Fibroblast of skin of left quadriceps (primary cell): ENCODE measurements at regions not wholly inside any gene's neighbourhood (a gene's known extent, or its start where the extent isn't known, plus 50 kb on each side); places are given as distances from the start of the nearest gene placed in this dataset.

Experiments
- DNase-seq, 2 experiments: peaks; one replicate each; pipeline ENCODE4 v3.0.0-alpha.2; 2013; ENCODE audit warnings: low read depth in 2 of 2

GRCh38 chr6:40910260-40910893 lies 128.6 kb downstream of the UNC5CL start:
- no peak for DNase-seq

- DNase-seq: no peak
Measured at GRCh38 chr6:40909811-40910210, 129.2 kb downstream of the UNC5CL start.

GRCh38 chr6:40907198-40907701 lies 131.8 kb downstream of the UNC5CL start:
- DNase-seq: no peak

- no peak for DNase-seq
Measured at GRCh38 chr6:40906759-40907158, 132.3 kb downstream of the UNC5CL start.

GRCh38 chr6:40904583-40905194 lies 134.3 kb downstream of the UNC5CL start:
- no peak for DNase-seq

GRCh38 chr6:40903456-40903855 lies 135.6 kb downstream of the UNC5CL start:
- no peak for DNase-seq

DNA sequence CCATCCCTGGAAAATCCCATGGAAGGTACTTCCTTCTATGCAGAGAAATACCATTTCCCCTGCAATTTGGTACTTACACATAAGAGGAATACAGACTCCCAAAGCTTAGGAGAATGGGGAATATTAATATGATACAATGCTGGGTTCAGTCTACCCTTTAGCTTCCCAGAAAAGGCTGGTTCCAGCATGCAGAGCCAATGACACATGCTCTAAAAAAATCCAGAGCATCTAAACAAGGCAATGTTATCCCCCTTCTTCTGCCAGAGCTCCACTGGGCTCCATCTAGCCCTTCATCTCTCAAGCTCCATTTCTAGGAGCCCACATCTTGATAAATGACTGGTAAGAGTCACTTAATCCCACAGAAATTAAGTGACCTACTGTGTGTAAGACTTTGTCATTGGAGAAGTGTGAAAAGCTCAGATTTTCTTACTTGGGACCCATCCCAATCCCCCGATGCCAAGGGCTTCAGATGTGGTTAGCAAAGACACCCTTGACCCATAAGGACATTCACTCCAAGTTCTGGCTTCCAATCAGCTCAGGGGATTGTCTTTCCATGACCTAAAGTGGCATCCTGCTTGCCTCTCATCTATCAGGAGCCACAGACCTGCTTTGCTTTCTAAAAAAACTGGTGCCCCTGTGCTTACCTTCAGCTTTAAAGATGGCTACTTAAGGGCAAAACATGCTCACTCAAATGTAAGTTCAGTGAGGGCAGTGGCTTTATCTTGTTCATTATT lies 137.5 kb downstream of the UNC5CL start:
- DNase-seq: no peak

GRCh38 chr6:40900791-40901190 lies 138.2 kb downstream of the UNC5CL start:
- DNase-seq: no peak

DNA sequence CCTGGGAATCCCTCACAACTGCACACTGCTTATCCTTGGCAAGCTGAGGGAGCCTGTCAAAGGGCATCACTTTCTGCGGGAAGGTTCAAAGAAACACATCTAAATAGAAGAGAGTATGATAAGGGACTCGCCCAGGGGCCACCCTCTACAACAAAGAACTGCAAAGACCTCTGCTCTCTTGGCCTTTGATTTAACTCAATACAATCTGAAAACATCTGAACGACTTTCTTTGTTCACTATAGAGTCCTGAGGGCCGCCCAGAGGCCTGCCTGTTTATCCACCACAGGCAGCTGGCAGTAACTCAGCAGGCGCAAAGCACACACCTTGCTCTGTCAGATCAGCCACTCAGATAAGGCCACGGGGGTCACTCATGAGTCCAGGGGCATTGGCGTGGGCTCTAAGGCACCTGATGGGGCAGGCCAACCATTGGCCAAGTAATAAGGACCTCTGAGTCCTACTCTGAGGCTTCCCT lies 139.3 kb downstream of the UNC5CL start:
- no peak for DNase-seq

- DNase-seq: no peak
Measured at GRCh38 chr6:40898073-40898472, 140.9 kb downstream of the UNC5CL start.

GRCh38 chr6:40897390-40898003 lies 141.5 kb downstream of the UNC5CL start:
- DNase-seq: no peak

GRCh38 chr6:40896696-40897095 lies 142.3 kb downstream of the UNC5CL start:
- no peak for DNase-seq

GRCh38 chr6:40894962-40895799 lies 143.8 kb downstream of the UNC5CL start:
- peak; percentile 50 to 54 for DNase-seq

DNA sequence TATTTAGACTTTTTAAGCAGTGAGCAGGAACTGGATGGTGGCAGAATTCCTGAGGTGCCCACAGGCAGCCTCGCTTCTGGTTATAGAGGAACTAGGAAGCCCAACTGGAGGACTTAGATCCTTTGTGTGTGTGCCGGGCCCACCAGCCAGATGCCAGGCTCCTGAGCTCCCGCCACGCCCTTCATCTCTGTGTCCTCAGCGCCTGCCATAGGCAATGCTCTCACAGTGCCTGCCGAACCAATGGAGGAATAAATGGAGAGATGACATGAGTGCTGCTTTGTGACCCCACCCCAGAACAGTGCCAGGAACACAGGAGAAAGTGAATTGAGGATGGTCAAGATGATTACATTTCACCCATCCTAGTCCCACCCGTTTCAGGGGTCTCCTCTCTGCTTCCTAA lies 146.0 kb downstream of the UNC5CL start:
- no peak for DNase-seq

- no peak for DNase-seq
Measured at GRCh38 chr6:40892223-40892622, 146.8 kb downstream of the UNC5CL start.

DNA sequence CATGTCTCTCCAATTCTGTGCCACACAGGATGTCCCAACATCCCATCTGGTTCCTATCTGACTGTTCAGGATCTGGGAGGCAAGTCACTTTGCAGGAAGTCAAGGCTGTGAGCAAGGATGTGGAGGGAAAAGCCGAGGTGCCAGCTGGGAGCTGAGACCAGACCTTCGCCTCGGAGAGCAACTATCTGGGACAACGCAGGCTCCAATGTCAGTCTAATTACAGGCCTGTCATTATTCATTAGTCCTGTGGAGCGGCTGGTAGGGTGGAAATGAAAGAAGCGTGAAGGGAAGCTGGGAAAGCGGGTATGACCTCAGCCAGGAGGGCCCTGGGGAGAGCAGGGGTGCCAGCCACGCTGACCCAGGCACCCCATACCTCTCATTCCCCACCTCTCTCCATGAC lies 147.3 kb downstream of the UNC5CL start:
- DNase-seq: no peak

GRCh38 chr6:40891131-40891530 lies 147.9 kb downstream of the UNC5CL start:
- DNase-seq: no peak

DNA sequence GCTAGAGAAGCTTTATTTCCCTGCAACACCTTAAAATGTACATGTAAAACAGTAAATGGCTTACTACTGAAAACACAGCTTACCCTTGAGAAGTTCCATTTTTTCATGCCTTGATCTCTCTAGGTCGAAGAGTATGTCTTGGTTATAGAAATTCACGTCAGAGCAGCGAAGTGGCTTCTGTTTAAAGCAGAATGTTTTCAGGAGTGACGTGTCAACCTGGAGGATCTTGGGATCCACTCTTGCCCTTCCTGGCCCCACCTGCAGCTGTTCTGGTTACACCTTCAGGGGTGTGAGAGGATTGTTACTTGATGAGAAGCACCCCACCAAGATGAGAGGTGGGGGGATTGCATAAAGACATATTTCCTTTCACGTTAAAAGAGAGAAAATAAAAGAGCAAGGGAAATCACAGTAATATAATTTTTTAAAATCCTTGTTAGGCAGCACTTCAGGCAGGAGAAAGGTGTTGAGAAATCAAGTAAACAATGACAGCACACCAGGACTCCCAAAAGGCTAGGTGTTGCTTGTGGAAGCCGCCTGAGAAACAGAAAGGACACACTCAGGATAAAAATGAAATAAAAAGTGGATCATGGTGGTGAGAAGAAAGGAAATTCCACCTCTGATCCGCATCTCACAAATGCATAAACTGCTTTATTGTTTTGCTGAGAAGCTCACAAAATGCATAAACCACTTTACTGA lies 149.7 kb downstream of the UNC5CL start:
- DNase-seq: no peak

DNA sequence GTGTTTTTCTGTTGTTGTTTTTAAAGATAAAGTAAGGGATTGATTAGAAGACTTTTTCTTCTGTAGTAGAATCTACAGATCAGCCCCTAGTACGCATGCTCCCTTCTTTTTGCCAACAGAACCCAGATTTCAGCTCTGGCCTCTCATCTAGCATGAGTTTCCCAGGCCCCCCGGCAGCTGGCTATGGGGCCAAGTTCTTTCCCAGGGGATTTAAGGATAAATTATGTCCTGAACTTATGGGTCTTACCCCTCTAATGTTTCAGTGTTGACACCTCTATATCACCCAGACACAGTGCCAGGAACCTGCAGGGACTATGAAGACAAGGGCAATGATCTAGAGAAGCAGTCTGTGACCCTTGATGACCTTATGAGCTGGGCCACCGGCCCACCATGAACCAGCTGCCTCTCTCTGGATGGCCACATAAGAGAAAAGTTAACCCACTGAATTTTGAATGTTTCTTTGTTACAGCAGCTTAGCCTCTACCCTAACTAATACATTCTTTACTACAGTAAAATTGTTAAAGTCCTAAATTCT lies 150.5 kb downstream of the UNC5CL start:
- DNase-seq: no peak

- no peak for DNase-seq
Measured at GRCh38 chr6:40887792-40888340, 151.2 kb downstream of the UNC5CL start.
